MM.1S (cell line): ENCODE measurements at regions not wholly inside any gene's neighbourhood (a gene's known extent, or its start where the extent isn't known, plus 50 kb on each side); places are given as distances from the start of the nearest gene placed in this dataset.
"Not testable (repeated sequence)": the region's sequence is repeated elsewhere in the genome, so short reads cannot be mapped to it uniquely, and the experiment has no call there.

Experiments used
- CTCF ChIP-seq: fragments of 300-600 bp; sonication (generic); IDR thresholded peaks from 2 replicates; pipeline ENCODE4 v1.5.1; 2016; ENCODE audit warnings: antibody characterized with exemption, low read length, mixed read lengths
- EZH2 ChIP-seq: fragments of 300-600 bp; sonication (generic); optimal IDR thresholded peaks from 2 replicates; pipeline ENCODE3; 2017; ENCODE audit warnings: low read depth, mild to moderate bottlenecking, antibody characterized with exemption, low read length, mixed read lengths
- EZH2phosphoT487 ChIP-seq: fragments of 300-600 bp; sonication (generic); IDR thresholded peaks from 2 replicates; pipeline ENCODE4 v1.6.1; 2018; ENCODE audit warnings: antibody characterized with exemption, low read length

GRCh38 chr6:80981226-80981625, 771.3 kb downstream of the TENT5A start:
- not testable (repeated sequence) for TF ChIP-seq CTCF, EZH2, EZH2phosphoT487
